DMS 273 (cell line): ENCODE measurements at regions not wholly inside any gene's neighbourhood (a gene's known extent, or its start where the extent isn't known, plus 50 kb on each side); places are given as distances from the start of the nearest gene placed in this dataset.
"Not testable (repeated sequence)": the region's sequence is repeated elsewhere in the genome, so short reads cannot be mapped to it uniquely, and the experiment has no call there.

Experiments
- DNase-seq: peaks from one replicate; lab custom pipeline; 2025; ENCODE audit not compliant: unreplicated experiment; lab: John Stamatoyannopoulos, UW

- not testable (repeated sequence) for DNase-seq
Measured at GRCh38 chrX:82727436-82727835, 780.7 kb upstream of the POU3F4 start.

GRCh38 chrX:82732861-82733260, 775.2 kb upstream of the POU3F4 start:
- DNase-seq: no peak

- DNase-seq: no peak
Measured at GRCh38 chrX:82734140-82734539, 774.0 kb upstream of the POU3F4 start.

GRCh38 chrX:82738313-82738712, 769.8 kb upstream of the POU3F4 start:
- not testable (repeated sequence) for DNase-seq

GRCh38 chrX:82742351-82742750, 765.7 kb upstream of the POU3F4 start:
- DNase-seq: no peak

- not testable (repeated sequence) for DNase-seq
Measured at GRCh38 chrX:82745725-82746124, 762.4 kb upstream of the POU3F4 start.

GRCh38 chrX:82748906-82749505, 759.1 kb upstream of the POU3F4 start:
- DNase-seq: no peak

- DNase-seq: no peak
Measured at GRCh38 chrX:82756272-82756671, 751.8 kb upstream of the POU3F4 start.

- DNase-seq: no peak
Measured at GRCh38 chrX:82757614-82758013, 750.5 kb upstream of the POU3F4 start.

GRCh38 chrX:82764521-82764920, 743.6 kb upstream of the POU3F4 start:
- DNase-seq: no peak

- no peak for DNase-seq
Measured at GRCh38 chrX:82765811-82766210, 742.3 kb upstream of the POU3F4 start.

- DNase-seq: no peak
Measured at GRCh38 chrX:82775426-82775825, 732.7 kb upstream of the POU3F4 start.

- no peak for DNase-seq
Measured at GRCh38 chrX:82782014-82782413, 726.1 kb upstream of the POU3F4 start.

GRCh38 chrX:82812902-82813301, 695.2 kb upstream of the POU3F4 start:
- DNase-seq: not testable (repeated sequence)

- no peak for DNase-seq
Measured at GRCh38 chrX:82813671-82814078, 694.4 kb upstream of the POU3F4 start.

GRCh38 chrX:82816001-82816400, 692.1 kb upstream of the POU3F4 start:
- no peak for DNase-seq

GRCh38 chrX:82816562-82816961, 691.5 kb upstream of the POU3F4 start:
- DNase-seq: no peak

GRCh38 chrX:82842286-82842685, 665.8 kb upstream of the POU3F4 start:
- no peak for DNase-seq

GRCh38 chrX:82848111-82848510, 660.0 kb upstream of the POU3F4 start:
- DNase-seq: no peak
